HT-29 (cell line): ENCODE measurements at regions not wholly inside any gene's neighbourhood (a gene's known extent, or its start where the extent isn't known, plus 50 kb on each side); places are given as distances from the start of the nearest gene placed in this dataset.

ENCODE experiments used
- DNase-seq: peaks from one replicate; pipeline ENCODE4 v3.0.0-alpha.2; 2015; ENCODE audit warnings: low spot score

GRCh38 chr1:218575079-218575478 is 229.9 kb downstream of the TGFB2 start:
- no peak for DNase-seq

GRCh38 chr1:218575856-218576255 is 230.7 kb downstream of the TGFB2 start:
- no peak for DNase-seq

- DNase-seq, result peak; percentile 8
Observed at GRCh38 chr1:218582646-218583045, 237.5 kb downstream of the TGFB2 start.

GRCh38 chr1:218584418-218585155 is 239.5 kb downstream of the TGFB2 start:
- peak; percentile 31 for DNase-seq

GRCh38 chr1:218585511-218586184 is 240.5 kb downstream of the TGFB2 start:
- peak; percentile 72 for DNase-seq

GRCh38 chr1:218587900-218588299 is 242.8 kb downstream of the TGFB2 start:
- DNase-seq, result no peak

GRCh38 chr1:218588540-218589172 is 243.5 kb downstream of the TGFB2 start:
- no peak for DNase-seq

- no peak for DNase-seq
Observed at GRCh38 chr1:218589487-218589886, 244.4 kb downstream of the TGFB2 start.

GRCh38 chr1:218591966-218592365 is 246.8 kb downstream of the TGFB2 start:
- DNase-seq, result no peak

- peak; percentile 27 for DNase-seq
Observed at GRCh38 chr1:218592688-218593087, 247.6 kb downstream of the TGFB2 start.

- DNase-seq, result peak; percentile 15
Observed at GRCh38 chr1:218600968-218601367, 255.8 kb downstream of the TGFB2 start.

- no peak for DNase-seq
Observed at GRCh38 chr1:218604217-218604616, 259.1 kb downstream of the TGFB2 start.

GRCh38 chr1:218611916-218612585 is 266.9 kb downstream of the TGFB2 start:
- no peak for DNase-seq

GRCh38 chr1:218613105-218613504 is 268.0 kb downstream of the TGFB2 start:
- DNase-seq, result no peak

GRCh38 chr1:218614031-218614430 is 268.9 kb downstream of the TGFB2 start:
- DNase-seq, result no peak

- no peak for DNase-seq
Observed at GRCh38 chr1:218616681-218617080, 271.5 kb downstream of the TGFB2 start.

- DNase-seq, result no peak
Observed at GRCh38 chr1:218617986-218618385, 272.9 kb downstream of the TGFB2 start.

GRCh38 chr1:218620956-218621355 is 275.8 kb downstream of the TGFB2 start:
- DNase-seq, result peak; percentile 32

- no peak for DNase-seq
Observed at GRCh38 chr1:218624052-218624451, 278.9 kb downstream of the TGFB2 start.

- no peak for DNase-seq
Observed at GRCh38 chr1:218625393-218625792, 280.3 kb downstream of the TGFB2 start.

GRCh38 chr1:218633238-218633988 is 288.3 kb downstream of the TGFB2 start:
- no peak for DNase-seq
